HepG2 (cell line): ENCODE measurements at regions not wholly inside any gene's neighbourhood (a gene's known extent, or its start where the extent isn't known, plus 50 kb on each side); places are given as distances from the start of the nearest gene placed in this dataset.

Experiments
- ATAC-seq: fragments of 200-7000 bp; cut with Tn5 transposase; 3 replicates; pipeline ENCODE4 v1.9.1; 2020; ENCODE audit warnings: mild to moderate bottlenecking, moderate library complexity
- BruUV-seq: library from RNA; stranded (reverse); fragments of 400-500 nt; replicated peaks from 2 replicates; lab custom pipeline; 2021; lab: Mats Ljungman, UMichigan
- CTCF ChIA-PET: fragments of 300-600 bp; formaldehyde crosslinking; extraction: SDS; loops from one replicate; lab custom pipeline; 2021; ENCODE audit warnings: low total read pairs, inconsistent platforms, low intra/inter-chr PET ratio; lab: Yijun Ruan, JAX
- POLR2A ChIA-PET: fragments of 350-600 bp; sonication (Branson Sonifier 250); formaldehyde crosslinking; loops from one replicate; lab custom pipeline; 2020; ENCODE audit warnings: antibody characterized with exemption, inconsistent platforms; lab: Yijun Ruan, JAX
- DNase-seq: peaks from one replicate; pipeline ENCODE4 v3.0.0-alpha.2; 2015; ENCODE audit warnings: low spot score
- FAIRE-seq: peaks from 3 replicates; lab custom pipeline; 2011; peaks lifted over from hg19 to GRCh38; lab: Jason Lieb, UNC
- H2AFZ ChIP-seq: one replicate; pipeline ENCODE4 v1.6.1; 2011; ENCODE audit warnings: low read length, inconsistent platforms
- H3K27ac ChIP-seq: fragments of 300-600 bp; 3 replicates; pipeline ENCODE4 v1.8.0; 2011; ENCODE audit warnings: mixed run types, mild to moderate bottlenecking, mixed read lengths, low read length, inconsistent platforms; ENCODE audit not compliant: insufficient read depth; ENCODE audit errors: extremely low read length
- H3K27me3 ChIP-seq, 2 experiments: fragments of 200-600 bp in 1 of 2; 2 replicates in 1 of 2; 3 replicates in 1 of 2; pipeline versions ENCODE4 v1.6.0 to v1.8.0; 2011; ENCODE audit warnings: low read length in 2 of 2, mild to moderate bottlenecking in 2 of 2, moderate library complexity in 2 of 2, inconsistent platforms in 1 of 2; ENCODE audit not compliant: insufficient read depth in 2 of 2, control insufficient read depth in 1 of 2
- H3K36me3 ChIP-seq, 2 experiments: fragments of 200-600 bp in 1 of 2; replicated peaks in 1 of 2; 2 replicates in 1 of 2; 3 replicates in 1 of 2; pipeline versions ENCODE4 v1.5.1 to v1.8.0; 2011; ENCODE audit warnings: low read length in 2 of 2, inconsistent platforms in 1 of 2; ENCODE audit not compliant: insufficient read depth in 2 of 2, control insufficient read depth in 1 of 2
- H3K4me1 ChIP-seq: 2 replicates; pipeline ENCODE4 v1.5.1; 2012; ENCODE audit warnings: low read length, inconsistent platforms; ENCODE audit not compliant: insufficient read depth
- H3K4me2 ChIP-seq: 2 replicates; pipeline ENCODE4 v1.6.0; 2011; ENCODE audit warnings: low read depth, low read length, inconsistent platforms
- H3K4me3 ChIP-seq, 3 experiments: fragments of 200-600 bp in 1 of 3; sonication (generic), shearing (Covaris generic) in 1 of 3; replicated peaks in 1 of 3; 2 replicates each; pipeline ENCODE4 v1.5.1; 2011 to 2016; ENCODE audit warnings: low read length in 3 of 3, inconsistent platforms in 2 of 3, low read depth in 2 of 3, mild to moderate bottlenecking in 2 of 3, control low read depth in 1 of 3, mixed read lengths in 1 of 3; ENCODE audit not compliant: insufficient read depth in 1 of 3
- H3K79me2 ChIP-seq: one replicate; pipeline ENCODE4 v1.6.1; 2011; ENCODE audit warnings: low read length, inconsistent platforms; ENCODE audit not compliant: insufficient read depth
- H3K9ac ChIP-seq: 2 replicates; pipeline ENCODE4 v1.6.0; 2011; ENCODE audit warnings: mild to moderate bottlenecking, low read depth, low read length, inconsistent platforms; ENCODE audit not compliant: insufficient read depth
- H3K9me3 ChIP-seq: 2 replicates; pipeline ENCODE4 v1.5.1; 2012; ENCODE audit warnings: mild to moderate bottlenecking, low read length
- H4K20me1 ChIP-seq: 2 replicates; pipeline ENCODE4 v1.6.0; 2011; ENCODE audit warnings: inconsistent platforms, mild to moderate bottlenecking, low read length, moderate library complexity; ENCODE audit not compliant: insufficient read depth
- CEBPB ChIP-seq: IDR thresholded peaks from 2 replicates; pipeline ENCODE4 v1.6.1; 2011; ENCODE audit warnings: low read depth, low read length, improper control_type of control experiment, borderline replicate concordance
- NAIF1 ChIP-seq: sonication (generic); formaldehyde crosslinking; IDR thresholded peaks from 2 replicates; pipeline ENCODE4 v1.5.0; 2020; ENCODE audit warnings: mild to moderate bottlenecking, missing genetic modification reagents, borderline replicate concordance
- RFXAP ChIP-seq: sonication (generic); formaldehyde crosslinking; IDR thresholded peaks from 2 replicates; pipeline ENCODE4 v1.4.0; 2020; ENCODE audit warnings: missing genetic modification reagents, borderline replicate concordance
- ZNF274 ChIP-seq: sonication (generic); formaldehyde crosslinking; IDR thresholded peaks from 2 replicates; pipeline ENCODE4 v1.5.1; 2020; ENCODE audit warnings: mild to moderate bottlenecking, missing genetic modification reagents
- ZNF562 ChIP-seq: sonication (generic); formaldehyde crosslinking; IDR thresholded peaks from 2 replicates; pipeline ENCODE4 v1.8.0; 2022; ENCODE audit warnings: missing genetic modification reagents, borderline replicate concordance
- WGBS: methylation state at CpG from one replicate; pipeline ENCODE4 v1.1.6; 2017; ENCODE audit warnings: low lambda C conversion rate; 5-methylcytosine and 5-hydroxymethylcytosine counted together
- in situ Hi-C: cut with HindIII; loops from 2 replicates; pipeline ENCODE4 v1.10.0; 2017; ENCODE audit warnings: low pct_unique_long_range_greater_than_20kb; ENCODE audit not compliant: extremely low pct_ligation_motif_present
- intact Hi-C: fragments of 100-400 bp; cut with micrococcal nuclease; formaldehyde crosslinking; loops from one replicate; pipeline ENCODE4 v1.10.0; 2022; ENCODE audit not compliant: unreplicated experiment
- TF ChIP-seq, protein P1 (sequence below): IDR thresholded peaks from 2 replicates; pipeline ENCODE4 v1.6.1; 2016; ENCODE audit warnings: missing compliant biosample characterization, missing genetic modification reagents, borderline replicate concordance
- TF ChIP-seq, protein P2 (sequence below): sonication (generic); formaldehyde crosslinking; IDR thresholded peaks from 2 replicates; pipeline ENCODE4 v1.4.0; 2020; ENCODE audit warnings: missing genetic modification reagents, borderline replicate concordance

DNA sequence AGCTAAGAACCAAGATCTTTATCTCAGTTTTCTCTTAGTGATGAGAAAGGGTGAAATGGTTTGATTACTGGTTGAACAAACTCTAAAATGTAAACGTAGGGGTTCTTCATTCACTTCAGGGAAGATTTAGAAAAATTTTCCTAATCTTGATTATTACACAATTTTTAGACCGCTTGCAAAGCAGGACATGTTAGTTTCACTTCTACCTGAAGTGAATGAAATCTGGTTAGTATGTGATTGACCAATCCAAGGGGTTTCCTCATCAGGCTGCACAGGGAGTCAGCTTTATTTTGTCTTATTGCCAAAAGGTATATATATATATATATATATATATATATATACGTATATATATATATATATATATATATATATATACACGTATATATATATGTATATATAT lies 740.4 kb downstream of the TUSC7 start:
- Histone ChIP-seq H3K4me3 (no peak overlapping the region), H3K79me2 (no peaks in the 10 kb centered on the region), H3K9ac (no peak overlapping the region), H3K4me2 (no peak overlapping the region), H3K27ac (no peak overlapping the region), H3K4me1 (no peaks in the 10 kb centered on the region), H3K36me3 (no peaks in the 10 kb centered on the region), H4K20me1 (no peaks in the 10 kb centered on the region), H3K27me3 (no peaks in the 10 kb centered on the region), H3K9me3 (no peaks in the 10 kb centered on the region), H2AFZ (no peak overlapping the region)
- ChIA-PET CTCF (no interaction called here), POLR2A (no interaction called here)
- in situ Hi-C loops, result no loop called here
- BruUV-seq, result no TSS peak
- intact Hi-C loops, result no loop called here
- 19% methylated on average over 3 of the region's 4 CpGs for WGBS
- DNase-seq (no peak), ATAC-seq (no peak), FAIRE-seq (no peak)
- TF ChIP-seq, protein P1, sequence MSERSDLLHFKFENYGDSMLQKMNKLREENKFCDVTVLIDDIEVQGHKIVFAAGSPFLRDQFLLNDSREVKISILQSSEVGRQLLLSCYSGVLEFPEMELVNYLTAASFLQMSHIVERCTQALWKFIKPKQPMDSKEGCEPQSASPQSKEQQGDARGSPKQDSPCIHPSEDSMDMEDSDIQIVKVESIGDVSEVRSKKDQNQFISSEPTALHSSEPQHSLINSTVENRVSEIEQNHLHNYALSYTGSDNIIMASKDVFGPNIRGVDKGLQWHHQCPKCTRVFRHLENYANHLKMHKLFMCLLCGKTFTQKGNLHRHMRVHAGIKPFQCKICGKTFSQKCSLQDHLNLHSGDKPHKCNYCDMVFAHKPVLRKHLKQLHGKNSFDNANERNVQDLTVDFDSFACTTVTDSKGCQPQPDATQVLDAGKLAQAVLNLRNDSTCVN (CRISPR knock-in tag), result no peak
- TF ChIP-seq ZNF274 (CRISPR knock-in tag) (no peak), ZNF562 (CRISPR knock-in tag) (no peak), RFXAP (CRISPR knock-in tag) (no peak), NAIF1 (no peak), CEBPB (0 out of 2 replicates have a peak, but pooled peaks have one; percentile 15)
- TF ChIP-seq, protein P2, sequence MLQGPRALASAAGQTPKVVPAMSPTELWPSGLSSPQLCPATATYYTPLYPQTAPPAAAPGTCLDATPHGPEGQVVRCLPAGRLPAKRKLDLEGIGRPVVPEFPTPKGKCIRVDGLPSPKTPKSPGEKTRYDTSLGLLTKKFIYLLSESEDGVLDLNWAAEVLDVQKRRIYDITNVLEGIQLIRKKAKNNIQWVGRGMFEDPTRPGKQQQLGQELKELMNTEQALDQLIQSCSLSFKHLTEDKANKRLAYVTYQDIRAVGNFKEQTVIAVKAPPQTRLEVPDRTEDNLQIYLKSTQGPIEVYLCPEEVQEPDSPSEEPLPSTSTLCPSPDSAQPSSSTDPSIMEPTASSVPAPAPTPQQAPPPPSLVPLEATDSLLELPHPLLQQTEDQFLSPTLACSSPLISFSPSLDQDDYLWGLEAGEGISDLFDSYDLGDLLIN (CRISPR knock-in tag), result no peak
